MM.1S (cell line): ENCODE measurements at regions not wholly inside any gene's neighbourhood (a gene's known extent, or its start where the extent isn't known, plus 50 kb on each side); places are given as distances from the start of the nearest gene placed in this dataset.

Experiments
- DNase-seq: peaks from one replicate; pipeline ENCODE4 v3.0.0-alpha.2; 2015
- H2AFZ ChIP-seq: fragments of 300-600 bp; sonication (generic); 2 replicates; pipeline ENCODE4 v1.6.0; 2016; ENCODE audit warnings: antibody characterized with exemption, low read length
- H3F3A ChIP-seq: fragments of 300-600 bp; sonication (generic); 2 replicates; pipeline ENCODE4 v1.6.1; 2016; ENCODE audit warnings: mild to moderate bottlenecking, antibody characterized with exemption, low read length, moderate library complexity, mixed read lengths; ENCODE audit not compliant: insufficient read depth
- H3K27ac ChIP-seq: fragments of 300-600 bp; sonication (generic); 2 replicates; pipeline ENCODE4 v1.5.1; 2016; ENCODE audit warnings: mild to moderate bottlenecking, low read length
- H3K27me3 ChIP-seq: fragments of 300-600 bp; sonication (generic); replicated peaks from 2 replicates; pipeline ENCODE4 v1.6.0; 2016; ENCODE audit warnings: low read length; ENCODE audit not compliant: insufficient read depth
- H3K36me3 ChIP-seq: fragments of 300-600 bp; sonication (generic); replicated peaks from 2 replicates; pipeline ENCODE4 v1.6.1; 2016; ENCODE audit warnings: mild to moderate bottlenecking, low read length, mixed read lengths; ENCODE audit not compliant: insufficient read depth
- H3K4me1 ChIP-seq: fragments of 300-600 bp; sonication (generic); 2 replicates; pipeline ENCODE4 v1.6.1; 2016; ENCODE audit warnings: low read length, mixed read lengths
- H3K4me2 ChIP-seq: fragments of 300-600 bp; sonication (generic); 2 replicates; pipeline ENCODE4 v1.6.0; 2016; ENCODE audit warnings: low read depth, low read length
- H3K4me3 ChIP-seq: fragments of 300-600 bp; sonication (generic); 2 replicates; pipeline ENCODE4 v1.5.1; 2016; ENCODE audit warnings: low read length, mixed read lengths
- H3K79me2 ChIP-seq: fragments of 300-600 bp; sonication (generic); 2 replicates; pipeline ENCODE4 v1.6.1; 2016; ENCODE audit warnings: mixed run types, low read length, mixed read lengths
- H3K9ac ChIP-seq: fragments of 300-600 bp; sonication (generic); 2 replicates; pipeline ENCODE4 v1.6.1; 2016; ENCODE audit warnings: low read length, mixed read lengths
- H3K9me2 ChIP-seq: fragments of 300-600 bp; sonication (generic); replicated peaks from 2 replicates; pipeline ENCODE4 v1.6.1; 2016; ENCODE audit warnings: mild to moderate bottlenecking, low read length, mixed read lengths; ENCODE audit not compliant: insufficient read depth
- H3K9me3 ChIP-seq: fragments of 300-600 bp; sonication (generic); replicated peaks from 2 replicates; pipeline ENCODE4 v1.6.1; 2016; ENCODE audit warnings: mild to moderate bottlenecking, low read length, mixed read lengths; ENCODE audit not compliant: insufficient read depth
- H4K20me1 ChIP-seq: fragments of 300-600 bp; sonication (generic); 2 replicates; pipeline ENCODE4 v1.6.1; 2016; ENCODE audit warnings: mild to moderate bottlenecking, low read length, moderate library complexity, mixed read lengths; ENCODE audit not compliant: insufficient read depth
- CTCF ChIP-seq: fragments of 300-600 bp; sonication (generic); IDR thresholded peaks from 2 replicates; pipeline ENCODE4 v1.5.1; 2016; ENCODE audit warnings: antibody characterized with exemption, low read length, mixed read lengths
- EZH2 ChIP-seq: fragments of 300-600 bp; sonication (generic); optimal IDR thresholded peaks from 2 replicates; pipeline ENCODE3; 2017; ENCODE audit warnings: low read depth, mild to moderate bottlenecking, antibody characterized with exemption, low read length, mixed read lengths
- EZH2phosphoT487 ChIP-seq: fragments of 300-600 bp; sonication (generic); IDR thresholded peaks from 2 replicates; pipeline ENCODE4 v1.6.1; 2018; ENCODE audit warnings: antibody characterized with exemption, low read length

DNA sequence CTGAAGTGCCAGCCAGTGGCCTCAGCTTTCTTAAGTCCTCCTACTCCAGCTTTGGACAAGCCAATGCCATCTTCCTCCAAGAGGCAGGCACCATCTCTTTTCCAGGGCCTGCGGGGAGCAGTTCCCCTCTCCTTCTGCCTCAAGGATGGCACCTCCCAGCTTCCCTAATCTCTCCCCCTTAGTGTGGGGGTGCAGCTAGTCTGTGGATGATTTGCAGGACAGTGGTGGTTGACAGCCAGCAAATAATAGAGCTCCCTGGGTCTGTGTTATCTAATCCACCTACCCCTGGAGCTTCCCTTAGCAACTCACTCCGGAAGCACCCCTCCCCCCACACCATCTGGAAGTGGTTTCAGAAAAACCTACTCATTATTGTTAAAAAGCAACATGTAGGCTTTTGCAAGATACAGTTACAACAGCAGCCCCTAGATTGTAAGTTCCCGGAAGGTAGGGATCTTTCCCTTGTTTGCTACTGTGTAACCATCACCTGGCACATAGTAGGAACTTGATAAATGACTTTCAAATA is 247.1 kb downstream of the BCOR start:
- Histone ChIP-seq H3K9ac (no peak overlapping the region), H3K4me3 (no peak overlapping the region), H3F3A (peaks cover 18% of the 10 kb centered on the region), H3K79me2 (peaks cover 32% of the 10 kb centered on the region), H3K4me1 (peaks cover 27% of the 10 kb centered on the region), H3K36me3 (no peaks in the 10 kb centered on the region), H3K27ac (no peak overlapping the region), H3K4me2 (0 out of 2 replicates have a peak overlapping the region, but pooled peaks have one; percentile 15), H4K20me1 (no peaks in the 10 kb centered on the region), H3K9me2 (no peaks in the 10 kb centered on the region), H3K27me3 (no peaks in the 10 kb centered on the region), H2AFZ (no peak overlapping the region), H3K9me3 (no peaks in the 10 kb centered on the region)
- DNase-seq: no peak
- TF ChIP-seq EZH2phosphoT487 (no peak), EZH2 (no peak), CTCF (no peak)

DNA sequence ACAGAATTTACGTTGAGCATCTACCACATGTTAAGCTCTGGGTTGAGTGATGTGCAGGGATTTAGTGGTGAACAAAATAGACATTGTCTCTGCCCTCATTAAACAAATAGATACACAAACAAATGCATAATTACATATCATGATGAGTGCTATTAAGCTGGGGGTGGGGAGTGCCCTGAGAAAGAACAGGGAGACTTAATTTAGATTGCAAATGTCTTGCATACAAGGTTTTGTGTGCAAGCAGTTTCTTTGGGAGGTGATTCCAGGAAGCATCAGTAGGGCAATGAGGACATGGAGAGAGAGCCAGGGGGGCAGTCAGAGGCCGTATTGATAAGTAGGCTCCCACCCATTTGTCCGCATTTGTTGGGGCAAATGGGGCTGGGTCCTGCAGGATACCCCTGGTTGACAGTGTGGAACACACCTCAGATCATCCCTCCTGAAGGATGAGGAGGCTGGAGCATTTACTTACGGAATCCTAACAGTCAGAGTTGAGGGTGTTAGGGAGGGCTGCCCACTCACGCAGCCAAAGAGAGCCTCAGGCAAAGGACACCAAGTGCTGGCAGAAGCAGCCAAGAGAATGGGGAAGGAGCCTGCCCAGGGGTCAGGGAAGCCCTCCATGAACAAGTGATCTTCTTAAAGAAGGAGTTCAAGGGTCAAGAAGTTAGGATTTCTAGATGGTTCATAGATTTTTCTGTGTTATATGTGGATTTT is 245.9 kb downstream of the BCOR start:
- Histone ChIP-seq H3K4me1 (peaks cover 37% of the 10 kb centered on the region), H3K4me2 (no peak overlapping the region)

GRCh38 chrX:39852491-39852890 is 245.3 kb downstream of the BCOR start:
- no peak for DNase-seq
- Histone ChIP-seq H3K36me3 (no peaks in the 10 kb centered on the region), H4K20me1 (no peaks in the 10 kb centered on the region), H3K27me3 (no peaks in the 10 kb centered on the region), H3K4me1 (peaks cover 37% of the 10 kb centered on the region), H3K4me3 (no peak overlapping the region), H3K9ac (no peak overlapping the region), H3K79me2 (peaks cover 32% of the 10 kb centered on the region), H3K9me3 (no peaks in the 10 kb centered on the region), H3K27ac (no peak overlapping the region), H3F3A (peaks cover 23% of the 10 kb centered on the region), H3K4me2 (no peak overlapping the region), H3K9me2 (no peaks in the 10 kb centered on the region), H2AFZ (no peak overlapping the region)
- TF ChIP-seq CTCF (no peak), EZH2 (no peak), EZH2phosphoT487 (no peak)

More for the DNA sequence above, 245.9 kb downstream of the BCOR start:
- Histone ChIP-seq H3K27me3 (no peaks in the 10 kb centered on the region), H3K36me3 (no peaks in the 10 kb centered on the region), H3K9ac (no peak overlapping the region), H3F3A (peaks cover 23% of the 10 kb centered on the region), H2AFZ (no peak overlapping the region), H3K79me2 (peaks cover 32% of the 10 kb centered on the region), H3K4me3 (no peak overlapping the region), H3K9me2 (no peaks in the 10 kb centered on the region), H3K9me3 (no peaks in the 10 kb centered on the region), H4K20me1 (no peaks in the 10 kb centered on the region), H3K27ac (no peak overlapping the region)
- no peak for TF ChIP-seq EZH2phosphoT487
- no peak for DNase-seq
